Activated CD4-positive, alpha-beta T cell treated with anti-CD3 and anti-CD28 coated beads, Interleukin-2, Interleukin-6, amounts not matched to agents 100 ng/mL and 50 ng/mL, durations not matched to agents 16 hours and 8 hours (primary cell): ENCODE measurements at regions not wholly inside any gene's neighbourhood (a gene's known extent, or its start where the extent isn't known, plus 50 kb on each side); places are given as distances from the start of the nearest gene placed in this dataset.
"Not testable (repeated sequence)": the region's sequence is repeated elsewhere in the genome, so short reads cannot be mapped to it uniquely, and the experiment has no call there.

Experiments used
- DNase-seq: peaks from one replicate; pipeline ENCODE4 v3.0.0-alpha.2; 2020

DNA sequence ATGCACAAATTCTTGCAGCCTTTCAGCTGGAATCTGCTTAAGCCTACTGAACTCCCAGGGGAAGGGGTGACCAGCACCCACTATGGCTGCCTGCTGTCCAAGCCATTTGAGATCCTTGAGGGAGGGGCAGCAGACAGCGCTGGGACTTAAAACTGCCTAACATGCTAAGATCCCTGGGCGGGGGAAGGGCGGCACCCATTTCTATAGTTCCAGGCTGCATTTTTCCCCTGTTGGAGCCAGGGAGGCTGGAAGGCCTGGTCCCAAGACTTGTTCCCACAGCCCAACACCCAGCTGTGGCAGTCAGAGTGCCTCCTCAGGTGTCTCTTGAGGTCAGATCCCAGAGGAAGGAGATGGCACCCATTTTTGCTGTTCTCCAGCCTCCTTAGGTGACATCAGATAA is 1061.3 kb upstream of the COX7C start:
- DNase-seq = no peak

GRCh38 chr5:85576666-85577065 is 1041.1 kb upstream of the COX7C start:
- no peak for DNase-seq

DNA sequence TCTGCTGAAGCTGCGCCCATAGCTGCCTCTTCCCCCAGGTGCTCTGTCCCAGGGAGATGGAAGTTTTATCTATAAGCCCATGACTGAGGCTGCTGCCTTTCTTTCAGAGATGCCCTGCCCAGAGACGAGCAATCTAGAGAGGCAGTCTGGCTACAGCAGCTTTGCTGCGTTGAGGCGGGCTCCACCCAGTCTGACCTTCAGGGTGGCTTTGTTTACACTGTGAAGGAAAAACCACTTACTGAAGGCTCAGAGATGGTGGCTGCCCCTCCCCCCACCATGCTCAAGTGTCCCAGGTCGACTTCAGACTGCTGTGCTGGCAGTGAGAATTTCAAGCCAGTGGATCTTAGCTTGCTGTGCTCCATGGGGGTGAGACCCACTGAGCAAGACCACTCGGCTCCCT is 1029.9 kb upstream of the COX7C start:
- not testable (repeated sequence) for DNase-seq

DNA sequence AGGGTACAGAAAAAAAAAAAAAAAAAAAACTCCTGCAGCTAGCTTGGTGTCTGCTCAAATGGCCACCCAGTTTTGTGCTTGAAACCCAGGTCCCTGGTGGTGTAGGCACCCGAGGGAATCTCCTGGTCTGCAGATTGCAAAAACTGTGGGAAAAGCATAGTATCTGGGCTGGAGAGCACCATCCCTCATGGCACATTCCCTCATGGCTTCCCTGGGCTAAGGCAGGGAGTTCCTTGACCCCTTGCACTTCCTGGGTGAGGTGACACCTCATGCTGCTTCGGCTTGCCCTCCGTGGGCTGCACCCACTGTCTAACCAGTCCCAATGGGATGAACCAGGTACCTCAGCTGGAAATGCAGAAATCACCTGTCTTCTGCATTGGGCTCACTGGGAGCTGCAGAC is 1029.5 kb upstream of the COX7C start:
- not testable (repeated sequence) for DNase-seq

- DNase-seq = no peak
Measured at GRCh38 chr5:85590764-85591163, 1027.0 kb upstream of the COX7C start.

GRCh38 chr5:85591311-85591710 is 1026.4 kb upstream of the COX7C start:
- no peak for DNase-seq

DNA sequence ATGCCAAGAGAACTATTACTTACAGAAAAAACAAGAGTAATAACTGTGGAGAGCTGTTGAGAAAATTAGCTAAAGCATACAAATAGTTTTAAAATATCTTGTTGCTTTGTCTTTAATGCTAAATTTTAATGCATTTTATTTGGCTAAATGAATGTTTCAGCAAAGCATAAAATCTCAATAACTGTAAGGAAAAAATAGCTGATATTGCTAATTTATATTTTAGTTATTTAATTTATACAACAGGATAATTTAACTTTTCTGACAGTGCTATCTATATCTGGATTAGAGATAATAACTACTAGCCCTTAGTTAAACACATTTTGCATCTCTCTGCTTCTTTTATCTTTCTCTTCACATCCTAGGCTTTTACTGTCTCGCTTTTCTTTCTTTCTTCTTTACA is 1014.9 kb upstream of the COX7C start:
- DNase-seq = no peak

GRCh38 chr5:85604378-85604777 is 1013.4 kb upstream of the COX7C start:
- no peak for DNase-seq

DNA sequence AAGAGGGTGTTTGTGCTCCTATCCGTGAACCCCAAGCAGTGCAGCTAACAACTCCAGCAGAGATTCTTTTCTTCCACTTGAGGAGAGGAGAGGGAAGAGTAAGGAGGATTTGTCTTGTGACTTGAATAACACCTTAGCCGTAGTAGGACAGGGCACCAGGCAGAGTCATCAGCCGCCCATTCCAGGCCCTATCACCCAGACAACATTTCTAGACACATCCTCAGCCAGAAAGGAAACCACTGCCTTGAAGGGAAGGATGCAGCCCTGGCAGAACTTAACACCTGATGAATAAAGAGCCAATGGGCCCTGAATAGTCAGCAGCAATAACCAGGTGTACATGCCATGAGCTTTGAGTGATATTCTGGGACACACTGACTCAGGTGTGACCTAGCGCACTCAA is 1013.0 kb upstream of the COX7C start:
- no peak for DNase-seq

DNA sequence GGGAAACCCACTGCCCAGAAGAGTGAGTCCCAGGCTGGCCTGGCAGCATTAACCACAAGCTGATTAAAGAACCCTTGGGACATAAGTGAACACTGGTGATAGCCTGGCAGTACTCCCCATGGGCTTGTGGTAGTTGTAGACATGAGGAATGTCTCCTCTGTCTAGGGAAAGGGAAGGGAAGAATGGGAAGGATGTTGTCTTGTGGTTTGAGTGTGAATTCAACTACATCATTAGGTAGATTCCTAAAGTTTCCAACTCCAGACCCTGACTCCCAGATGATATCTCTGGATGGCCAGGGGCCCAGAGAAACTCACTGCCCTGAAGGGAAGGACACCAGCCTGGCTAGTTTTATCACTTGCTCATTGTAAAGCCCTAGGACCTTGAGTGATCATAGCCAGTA is 1012.4 kb upstream of the COX7C start:
- no peak for DNase-seq

DNA sequence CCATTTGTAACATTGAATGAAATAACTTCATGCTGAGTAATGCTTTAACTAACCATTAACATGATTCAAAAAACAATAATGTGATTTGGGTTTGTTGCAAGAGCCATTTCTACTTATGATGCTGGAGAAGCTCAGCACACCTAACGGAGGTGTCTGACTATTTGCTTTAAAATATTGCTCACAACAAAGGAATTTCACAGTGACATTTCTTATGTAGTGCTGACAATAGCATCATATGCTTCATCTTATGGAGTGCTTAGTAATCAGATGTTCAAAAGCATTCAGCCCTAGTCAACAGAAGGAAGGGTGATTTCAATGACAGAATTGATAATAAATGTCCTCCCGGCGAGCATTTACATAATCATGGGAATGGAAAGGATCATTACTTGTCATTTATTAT is 1003.3 kb upstream of the COX7C start:
- DNase-seq = no peak

GRCh38 chr5:85621668-85622067 is 996.1 kb upstream of the COX7C start:
- DNase-seq = no peak

- no peak for DNase-seq
Measured at GRCh38 chr5:85628153-85628552, 989.6 kb upstream of the COX7C start.

DNA sequence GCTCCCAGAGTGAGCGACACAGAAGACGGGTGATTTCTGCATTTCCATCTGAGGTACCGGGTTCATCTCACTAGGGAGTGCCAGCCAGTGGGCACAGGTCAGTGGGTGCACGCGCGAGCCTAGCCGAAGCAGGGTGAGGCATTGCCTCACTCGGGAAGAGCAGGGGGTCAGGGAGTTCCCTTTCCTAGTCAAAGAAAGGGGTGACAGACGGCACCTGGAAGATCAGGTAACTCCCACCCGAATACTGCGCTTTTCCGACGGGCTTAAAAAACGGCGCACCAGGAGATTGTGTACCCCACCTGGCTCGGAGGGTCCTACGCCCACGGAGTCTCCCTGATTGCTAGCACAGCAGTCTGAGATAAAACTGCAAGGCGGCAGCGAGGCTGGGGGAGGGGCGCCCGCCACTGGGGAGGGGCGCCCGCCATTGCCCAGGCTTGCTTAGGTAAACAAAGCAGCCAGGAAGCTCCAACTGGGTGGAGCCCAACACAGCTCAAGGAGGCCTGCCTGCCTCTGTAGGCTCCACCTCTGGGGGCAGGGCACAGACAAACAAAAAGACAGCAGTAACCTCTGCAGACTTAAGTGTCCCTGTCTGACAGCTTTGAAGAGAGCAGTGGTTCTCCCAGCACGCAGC is 979.1 kb upstream of the COX7C start:
- not testable (repeated sequence) for DNase-seq

- DNase-seq = no peak
Measured at GRCh38 chr5:85646036-85646435, 971.7 kb upstream of the COX7C start.

DNA sequence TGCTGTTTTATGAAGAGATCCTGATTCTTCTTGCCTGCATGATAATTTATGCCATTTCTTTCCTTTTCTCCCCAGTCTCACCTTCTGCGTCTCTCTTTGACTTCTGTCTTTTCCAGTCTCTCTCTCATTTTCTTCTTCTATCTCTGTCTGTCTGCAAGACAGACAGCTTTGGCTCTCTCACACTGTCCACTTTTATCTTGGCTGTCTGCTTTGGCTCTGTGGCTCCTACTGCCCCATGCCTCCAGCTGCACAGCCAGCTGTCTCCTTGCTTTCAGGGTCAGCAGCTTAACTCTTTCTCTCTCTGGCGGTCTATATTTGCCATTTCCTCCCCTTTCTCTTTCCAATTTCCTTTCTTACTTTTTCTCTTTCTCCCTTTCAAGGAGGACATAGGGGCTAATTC is 971.1 kb upstream of the COX7C start:
- no peak for DNase-seq

DNA sequence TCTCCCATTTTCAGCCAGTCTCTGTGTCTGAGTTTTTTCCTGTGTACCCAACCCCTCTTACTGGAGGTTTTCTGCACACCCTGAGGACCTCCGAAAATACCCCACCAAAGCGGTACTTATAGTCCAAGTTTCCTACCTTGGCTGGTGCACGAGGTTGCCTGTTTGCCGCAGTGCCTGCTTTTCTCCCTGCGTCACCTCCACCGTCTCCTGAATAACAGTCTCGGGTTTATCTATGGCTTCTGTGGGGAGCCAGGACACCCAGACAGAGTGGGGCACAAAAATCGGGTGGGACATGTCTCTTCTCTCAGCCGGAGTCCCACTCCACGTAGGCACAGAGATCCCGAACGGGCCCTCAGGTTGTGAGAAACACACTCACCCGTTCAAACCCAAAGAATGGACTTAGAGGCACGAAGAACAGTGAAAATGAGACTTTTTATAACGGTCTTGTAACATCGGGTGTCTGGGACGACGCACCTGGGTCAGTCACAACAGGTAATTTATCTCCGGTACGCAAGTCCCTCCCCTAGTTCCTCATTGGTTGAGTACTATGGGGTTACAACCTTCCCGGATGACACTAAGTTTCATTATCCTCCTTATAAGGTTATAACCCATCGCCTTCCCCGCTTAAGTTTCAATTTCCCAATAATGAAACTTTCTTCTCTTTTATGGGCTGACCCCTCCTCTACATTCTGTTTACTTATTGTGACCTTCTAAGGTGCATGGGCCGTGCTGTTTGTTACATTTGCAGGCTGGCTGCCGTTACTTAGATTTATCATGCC is 970.2 kb upstream of the COX7C start:
- DNase-seq = no peak

GRCh38 chr5:85648495-85648894 is 969.2 kb upstream of the COX7C start:
- no peak for DNase-seq

DNA sequence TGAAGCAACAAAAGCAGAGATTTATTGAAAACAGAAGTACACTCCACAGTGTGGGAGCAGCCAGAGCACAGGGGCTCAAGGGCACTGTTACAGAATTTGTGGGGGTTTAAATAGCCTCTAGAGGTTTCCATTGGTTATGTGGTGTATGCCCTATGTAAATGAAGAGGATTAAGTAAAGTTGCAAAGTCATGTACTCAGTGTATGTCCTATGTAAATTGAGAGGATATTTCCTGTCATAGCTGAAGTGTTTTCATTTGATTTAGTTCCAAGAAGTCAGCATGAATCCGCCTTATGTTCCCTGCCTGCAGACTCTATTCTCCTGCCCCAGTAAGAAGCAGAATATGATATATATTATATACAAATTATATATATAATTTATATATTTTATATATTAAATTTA is 966.0 kb upstream of the COX7C start:
- DNase-seq = no peak

GRCh38 chr5:85654144-85654543 is 963.6 kb upstream of the COX7C start:
- DNase-seq = not testable (repeated sequence)

- no peak for DNase-seq
Measured at GRCh38 chr5:85656050-85656449, 961.7 kb upstream of the COX7C start.

- not testable (repeated sequence) for DNase-seq
Measured at GRCh38 chr5:85657328-85657727, 960.4 kb upstream of the COX7C start.

DNA sequence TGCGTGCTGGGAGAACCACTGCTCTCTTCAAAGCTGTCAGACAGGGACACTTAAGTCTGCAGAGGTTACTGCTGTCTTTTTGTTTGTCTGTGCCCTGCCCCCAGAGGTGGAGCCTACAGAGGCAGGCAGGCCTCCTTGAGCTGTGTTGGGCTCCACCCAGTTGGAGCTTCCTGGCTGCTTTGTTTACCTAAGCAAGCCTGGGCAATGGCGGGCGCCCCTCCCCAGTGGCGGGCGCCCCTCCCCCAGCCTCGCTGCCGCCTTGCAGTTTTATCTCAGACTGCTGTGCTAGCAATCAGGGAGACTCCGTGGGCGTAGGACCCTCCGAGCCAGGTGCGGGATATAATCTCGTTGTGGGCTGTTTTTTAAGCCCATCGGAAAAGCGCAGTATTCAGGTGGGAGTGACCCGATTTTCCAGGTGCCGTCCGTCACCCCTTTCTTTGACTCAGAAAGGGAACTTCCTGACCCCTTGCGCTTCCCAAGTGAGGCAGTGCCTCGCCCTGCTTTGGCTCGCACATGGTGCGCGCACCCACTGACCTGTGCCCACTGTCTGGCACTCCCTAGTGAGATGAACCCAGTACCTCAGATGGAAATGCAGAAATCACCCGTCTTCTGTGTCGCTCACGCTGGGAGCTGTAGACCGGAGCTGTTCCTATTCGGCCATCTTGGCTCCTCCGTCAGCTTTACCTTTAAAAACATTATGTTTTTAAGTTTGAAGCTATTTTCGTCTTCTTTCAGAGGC is 954.6 kb upstream of the COX7C start:
- not testable (repeated sequence) for DNase-seq

DNA sequence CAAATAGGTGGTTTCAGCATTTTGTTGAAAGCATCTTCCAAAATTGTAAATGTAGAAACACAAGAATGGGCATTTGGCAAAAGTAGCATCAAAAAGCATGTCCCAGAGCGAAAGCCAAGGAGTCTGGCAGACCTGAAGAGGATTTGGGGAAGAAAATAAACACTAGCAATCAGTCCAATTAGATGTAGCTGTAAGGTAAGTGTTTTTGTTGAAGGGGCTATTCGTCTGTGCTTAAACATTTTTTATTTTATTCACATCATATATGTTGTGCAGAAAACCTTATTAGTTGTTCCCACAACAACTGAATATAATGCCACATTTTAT is 954.1 kb upstream of the COX7C start:
- DNase-seq = no peak
